Astrocyte of the cerebellum (primary cell): ENCODE measurements at regions not wholly inside any gene's neighbourhood (a gene's known extent, or its start where the extent isn't known, plus 50 kb on each side); places are given as distances from the start of the nearest gene placed in this dataset.

Experiments
- DNase-seq: peaks from one replicate; pipeline ENCODE4 v3.0.0-alpha.2; 2011; ENCODE audit warnings: low read depth
- H3K4me3 ChIP-seq: 2 replicates; pipeline ENCODE4 v1.5.1; 2011; ENCODE audit warnings: mild to moderate bottlenecking, low read depth, low read length, moderate library complexity
- CTCF ChIP-seq: IDR thresholded peaks from 2 replicates; pipeline ENCODE4 v1.5.1; 2012; ENCODE audit warnings: low read length, low read depth, moderate library complexity, mild to moderate bottlenecking; ENCODE audit errors: missing control alignments
- in situ Hi-C: cut with HindIII; loops from 2 replicates; pipeline ENCODE4 v1.10.0; 2017; ENCODE audit warnings: low sequenced_read_pairs

- no peak for TF ChIP-seq CTCF
- no peak for DNase-seq
- H3K4me3 ChIP-seq = no peak overlapping the region
- in situ Hi-C loops = no loop called here
Measured at GRCh38 chr10:129334266-129334665, 132.8 kb upstream of the MGMT start.

- in situ Hi-C loops = no loop called here
- DNase-seq = no peak
- no peak for TF ChIP-seq CTCF
- H3K4me3 ChIP-seq = no peak overlapping the region
Measured at GRCh38 chr10:129335396-129335795, 131.6 kb upstream of the MGMT start.

GRCh38 chr10:129335942-129336341 is 131.1 kb upstream of the MGMT start:
- in situ Hi-C loops = no loop called here
- DNase-seq = no peak
- no peak overlapping the region for H3K4me3 ChIP-seq
- no peak for TF ChIP-seq CTCF

- no peak for DNase-seq
- TF ChIP-seq CTCF = no peak
- no peak overlapping the region for H3K4me3 ChIP-seq
- in situ Hi-C loops = no loop called here
Measured at GRCh38 chr10:129339191-129339590, 127.8 kb upstream of the MGMT start.

GRCh38 chr10:129339841-129340240 is 127.2 kb upstream of the MGMT start:
- in situ Hi-C loops = no loop called here
- no peak overlapping the region for H3K4me3 ChIP-seq
- no peak for DNase-seq
- no peak for TF ChIP-seq CTCF

GRCh38 chr10:129341087-129341486 is 126.0 kb upstream of the MGMT start:
- no peak for TF ChIP-seq CTCF
- DNase-seq = no peak
- in situ Hi-C loops = no loop called here
- H3K4me3 ChIP-seq = no peak overlapping the region

GRCh38 chr10:129342385-129342784 is 124.7 kb upstream of the MGMT start:
- H3K4me3 ChIP-seq = no peak overlapping the region
- no peak for DNase-seq
- in situ Hi-C loops = no loop called here
- TF ChIP-seq CTCF = no peak
